MCF 10A (cell line): ENCODE measurements at regions not wholly inside any gene's neighbourhood (a gene's known extent, or its start where the extent isn't known, plus 50 kb on each side); places are given as distances from the start of the nearest gene placed in this dataset.

Source experiments
- BruUV-seq: library from RNA; stranded (reverse); fragments of 400-500 nt; replicated peaks from 2 replicates; lab custom pipeline; 2021; lab: Mats Ljungman, UMichigan
- CTCF ChIA-PET: fragments of 300-600 bp; sonication (Branson Sonifier 250); formaldehyde crosslinking; extraction: SDS; loops from one replicate; lab custom pipeline; 2021; ENCODE audit warnings: antibody characterized with exemption, inconsistent platforms; lab: Yijun Ruan, JAX
- POLR2A ChIA-PET: fragments of 300-600, 350-650 bp; sonication (Branson Sonifier 250); formaldehyde crosslinking; extraction: SDS; loops from one replicate; lab custom pipeline; 2020; ENCODE audit warnings: antibody characterized with exemption, inconsistent platforms; lab: Yijun Ruan, JAX
- DNase-seq: peaks from one replicate; pipeline ENCODE4 v3.0.0-alpha.2; 2018; ENCODE audit not compliant: unreplicated experiment
- H3K27ac Mint-ChIP-seq: one replicate; pipeline ENCODE4 v1.8.0; 2022; ENCODE audit warnings: mild to moderate bottlenecking, low read depth, mixed read lengths; ENCODE audit not compliant: unreplicated experiment
- H3K27me3 Mint-ChIP-seq: one replicate; pipeline ENCODE4 v1.8.0; 2022; ENCODE audit warnings: mixed read lengths; ENCODE audit not compliant: insufficient read depth, unreplicated experiment
- H3K36me3 Mint-ChIP-seq: one replicate; pipeline ENCODE4 v1.8.0; 2022; ENCODE audit warnings: mild to moderate bottlenecking, moderate library complexity, mixed read lengths; ENCODE audit not compliant: insufficient read depth, unreplicated experiment
- H3K4me1 Mint-ChIP-seq: one replicate; pipeline ENCODE4 v1.8.0; 2022; ENCODE audit warnings: mixed read lengths; ENCODE audit not compliant: insufficient read depth, unreplicated experiment
- H3K4me3 Mint-ChIP-seq: one replicate; pipeline ENCODE4 v1.8.0; 2022; ENCODE audit warnings: mild to moderate bottlenecking, moderate library complexity, mixed read lengths; ENCODE audit not compliant: unreplicated experiment
- H3K9me3 Mint-ChIP-seq: one replicate; pipeline ENCODE4 v1.8.0; 2022; ENCODE audit warnings: mixed read lengths; ENCODE audit not compliant: unreplicated experiment
- CTCF ChIP-seq: fragments of 200-600 bp; IDR thresholded peaks from one replicate; pipeline ENCODE4 v1.8.0; 2022; ENCODE audit warnings: antibody characterized with exemption, mild to moderate bottlenecking; ENCODE audit not compliant: unreplicated experiment
- intact Hi-C: fragments of 100-400 bp; cut with micrococcal nuclease; formaldehyde crosslinking; loops from 2 replicates; pipeline ENCODE4 v1.14.1; 2022

- Mint-ChIP-seq H3K4me3 (no peak overlapping the region), H3K27ac (no peak overlapping the region), H3K27me3 (peaks cover 15% of the 10 kb centered on the region), H3K36me3 (no peaks in the 10 kb centered on the region), H3K4me1 (no peaks in the 10 kb centered on the region), H3K9me3 (no peaks in the 10 kb centered on the region)
- DNase-seq, result no peak
- TF ChIP-seq CTCF, result no peak
- ChIA-PET POLR2A (no interaction called here), CTCF (no interaction called here)
- intact Hi-C loops, result no loop called here
- no TSS peak for BruUV-seq
Measured at GRCh38 chr3:76264911-76265310, 479.6 kb upstream of the ZNF717 start.

- CTCF ChIA-PET, result no interaction called here
- no peaks in the 10 kb centered on the region for H3K36me3 Mint-ChIP-seq
- intact Hi-C loops, result no loop called here
- no peak for TF ChIP-seq CTCF
- peaks cover 12% of the 10 kb centered on the region for H3K27me3 Mint-ChIP-seq
- no TSS peak for BruUV-seq
- no peaks in the 10 kb centered on the region for H3K4me1 Mint-ChIP-seq
- POLR2A ChIA-PET, result no interaction called here
- no peak for DNase-seq
- H3K27ac Mint-ChIP-seq, result no peak overlapping the region
- H3K9me3 Mint-ChIP-seq, result no peaks in the 10 kb centered on the region
- H3K4me3 Mint-ChIP-seq, result no peak overlapping the region
Measured at GRCh38 chr3:76266511-76266910, 481.2 kb upstream of the ZNF717 start.

- DNase-seq, result no peak
- Mint-ChIP-seq H3K4me1 (no peaks in the 10 kb centered on the region), H3K9me3 (no peaks in the 10 kb centered on the region), H3K27me3 (peaks cover 12% of the 10 kb centered on the region), H3K27ac (no peak overlapping the region), H3K4me3 (no peak overlapping the region), H3K36me3 (no peaks in the 10 kb centered on the region)
- intact Hi-C loops, result no loop called here
- ChIA-PET POLR2A (no interaction called here), CTCF (no interaction called here)
- BruUV-seq, result no TSS peak
- TF ChIP-seq CTCF, result no peak
Measured at GRCh38 chr3:76267851-76268380, 482.6 kb upstream of the ZNF717 start.

GRCh38 chr3:76293856-76294255 lies 508.5 kb upstream of the ZNF717 start:
- peaks cover 7% of the 10 kb centered on the region for H3K9me3 Mint-ChIP-seq
- POLR2A ChIA-PET, result no interaction called here
- no TSS peak for BruUV-seq
- DNase-seq, result no peak
- H3K27ac Mint-ChIP-seq, result no peak overlapping the region
- peaks cover 46% of the 10 kb centered on the region for H3K27me3 Mint-ChIP-seq
- intact Hi-C loops, result no loop called here
- no peak for TF ChIP-seq CTCF
- CTCF ChIA-PET, result no interaction called here
- H3K4me3 Mint-ChIP-seq, result no peak overlapping the region
- H3K36me3 Mint-ChIP-seq, result no peaks in the 10 kb centered on the region
- H3K4me1 Mint-ChIP-seq, result no peaks in the 10 kb centered on the region
